Activated T-helper 17 cell treated with anti-CD3 and anti-CD28 coated beads, Interleukin-2, amount 50 U/mL, for 72 hours (primary cell): ENCODE measurements at regions not wholly inside any gene's neighbourhood (a gene's known extent, or its start where the extent isn't known, plus 50 kb on each side); places are given as distances from the start of the nearest gene placed in this dataset.
"Not testable (repeated sequence)": the region's sequence is repeated elsewhere in the genome, so short reads cannot be mapped to it uniquely, and the experiment has no call there.

ENCODE experiments used
- ATAC-seq: fragments of 150-1000 bp; cut with Tn5 transposase; replicated peaks from 2 replicates; pipeline ENCODE4 v1.10.0; 2021; ENCODE audit warnings: mild to moderate bottlenecking, moderate library complexity
- H3K27ac Mint-ChIP-seq: one replicate; pipeline ENCODE4 v1.8.0; 2022; ENCODE audit warnings: mixed read lengths
- H3K27me3 Mint-ChIP-seq: one replicate; pipeline ENCODE4 v1.8.0; 2022; ENCODE audit warnings: mixed read lengths
- H3K36me3 Mint-ChIP-seq: one replicate; pipeline ENCODE4 v1.8.0; 2022; ENCODE audit warnings: low read depth, mild to moderate bottlenecking, mixed read lengths
- H3K4me1 Mint-ChIP-seq: one replicate; pipeline ENCODE4 v1.8.0; 2022; ENCODE audit warnings: mixed read lengths
- H3K4me3 Mint-ChIP-seq: one replicate; pipeline ENCODE4 v1.8.0; 2022; ENCODE audit warnings: mild to moderate bottlenecking, mixed read lengths
- H3K9me3 Mint-ChIP-seq: one replicate; pipeline ENCODE4 v1.8.0; 2022; ENCODE audit warnings: mixed read lengths

GRCh38 chr12:87059231-87059630 is 803.0 kb upstream of the MGAT4C start:
- no peak overlapping the region for H3K4me3 Mint-ChIP-seq
- no peaks in the 10 kb centered on the region for H3K4me1 Mint-ChIP-seq
- H3K27me3 Mint-ChIP-seq: no peaks in the 10 kb centered on the region
- ATAC-seq: no peak
- H3K27ac Mint-ChIP-seq: no peak overlapping the region
- H3K9me3 Mint-ChIP-seq: peaks cover 4% of the 10 kb centered on the region
- H3K36me3 Mint-ChIP-seq: no peaks in the 10 kb centered on the region

GRCh38 chr12:87054226-87054625 is 798.0 kb upstream of the MGAT4C start:
- no peak overlapping the region for H3K27ac Mint-ChIP-seq
- no peak overlapping the region for H3K4me3 Mint-ChIP-seq
- no peaks in the 10 kb centered on the region for H3K36me3 Mint-ChIP-seq
- H3K4me1 Mint-ChIP-seq: no peaks in the 10 kb centered on the region
- no peak for ATAC-seq
- no peaks in the 10 kb centered on the region for H3K27me3 Mint-ChIP-seq
- peaks cover 7% of the 10 kb centered on the region for H3K9me3 Mint-ChIP-seq

- Mint-ChIP-seq H3K9me3 (peaks cover 7% of the 10 kb centered on the region), H3K4me3 (no peak overlapping the region), H3K4me1 (no peaks in the 10 kb centered on the region), H3K27me3 (no peaks in the 10 kb centered on the region), H3K36me3 (no peaks in the 10 kb centered on the region), H3K27ac (no peak overlapping the region)
- ATAC-seq: no peak
These were observed 795.4 kb upstream of the MGAT4C start for GRCh38 chr12:87051621-87052020.

GRCh38 chr12:87047691-87048090 is 791.5 kb upstream of the MGAT4C start:
- Mint-ChIP-seq H3K27me3 (no peaks in the 10 kb centered on the region), H3K4me1 (no peaks in the 10 kb centered on the region), H3K36me3 (no peaks in the 10 kb centered on the region), H3K4me3 (no peak overlapping the region), H3K9me3 (peaks cover 8% of the 10 kb centered on the region), H3K27ac (no peak overlapping the region)
- no peak for ATAC-seq

- Mint-ChIP-seq H3K36me3 (no peaks in the 10 kb centered on the region), H3K4me3 (no peak overlapping the region), H3K9me3 (peaks cover 8% of the 10 kb centered on the region), H3K27me3 (no peaks in the 10 kb centered on the region), H3K27ac (no peak overlapping the region), H3K4me1 (no peaks in the 10 kb centered on the region)
- ATAC-seq: no peak
These were observed 783.3 kb upstream of the MGAT4C start for GRCh38 chr12:87039536-87039935.

- Mint-ChIP-seq H3K36me3 (no peaks in the 10 kb centered on the region), H3K9me3 (peaks cover 12% of the 10 kb centered on the region), H3K4me3 (no peak overlapping the region), H3K4me1 (no peaks in the 10 kb centered on the region), H3K27me3 (no peaks in the 10 kb centered on the region), H3K27ac (no peak overlapping the region)
- no peak for ATAC-seq
These were observed 781.9 kb upstream of the MGAT4C start for GRCh38 chr12:87038098-87038497.

GRCh38 chr12:87025976-87026375 is 769.8 kb upstream of the MGAT4C start:
- Mint-ChIP-seq H3K9me3 (peaks cover 18% of the 10 kb centered on the region), H3K27ac (no peak overlapping the region), H3K4me1 (no peaks in the 10 kb centered on the region)

GRCh38 chr12:87021400-87021799 is 765.2 kb upstream of the MGAT4C start:
- Mint-ChIP-seq H3K9me3 (peaks cover 25% of the 10 kb centered on the region), H3K4me3 (no peak overlapping the region), H3K36me3 (no peaks in the 10 kb centered on the region), H3K27ac (no peak overlapping the region), H3K27me3 (no peaks in the 10 kb centered on the region), H3K4me1 (no peaks in the 10 kb centered on the region)
- no peak for ATAC-seq

More at GRCh38 chr12:87025976-87026375, 769.8 kb upstream of the MGAT4C start:
- H3K36me3 Mint-ChIP-seq: no peaks in the 10 kb centered on the region
- no peaks in the 10 kb centered on the region for H3K27me3 Mint-ChIP-seq
- H3K4me3 Mint-ChIP-seq: no peak overlapping the region
- ATAC-seq: no peak

GRCh38 chr12:87020071-87020470 is 763.9 kb upstream of the MGAT4C start:
- Mint-ChIP-seq H3K4me3 (no peak overlapping the region), H3K9me3 (peaks cover 24% of the 10 kb centered on the region), H3K27me3 (no peaks in the 10 kb centered on the region), H3K4me1 (no peaks in the 10 kb centered on the region), H3K36me3 (no peaks in the 10 kb centered on the region), H3K27ac (no peak overlapping the region)
- ATAC-seq: no peak

- Mint-ChIP-seq H3K27ac (no peak overlapping the region), H3K36me3 (no peaks in the 10 kb centered on the region), H3K4me1 (no peaks in the 10 kb centered on the region), H3K4me3 (no peak overlapping the region), H3K9me3 (peaks cover 13% of the 10 kb centered on the region), H3K27me3 (no peaks in the 10 kb centered on the region)
- ATAC-seq: no peak
These were observed 759.2 kb upstream of the MGAT4C start for GRCh38 chr12:87015352-87015751.

GRCh38 chr12:87008785-87009384 is 752.7 kb upstream of the MGAT4C start:
- Mint-ChIP-seq H3K4me1 (no peaks in the 10 kb centered on the region), H3K9me3 (peaks cover 3% of the 10 kb centered on the region), H3K36me3 (no peaks in the 10 kb centered on the region), H3K4me3 (no peak overlapping the region), H3K27me3 (no peaks in the 10 kb centered on the region), H3K27ac (no peak overlapping the region)
- ATAC-seq: no peak

- H3K4me1 Mint-ChIP-seq: no peaks in the 10 kb centered on the region
- ATAC-seq: no peak
- peaks cover 22% of the 10 kb centered on the region for H3K9me3 Mint-ChIP-seq
- H3K27ac Mint-ChIP-seq: no peak overlapping the region
- no peaks in the 10 kb centered on the region for H3K27me3 Mint-ChIP-seq
- no peak overlapping the region for H3K4me3 Mint-ChIP-seq
- no peaks in the 10 kb centered on the region for H3K36me3 Mint-ChIP-seq
These were observed 744.9 kb upstream of the MGAT4C start for GRCh38 chr12:87001102-87001501.

- Mint-ChIP-seq H3K27me3 (no peaks in the 10 kb centered on the region), H3K4me1 (no peaks in the 10 kb centered on the region), H3K27ac (no peak overlapping the region), H3K36me3 (no peaks in the 10 kb centered on the region), H3K9me3 (peaks cover 6% of the 10 kb centered on the region), H3K4me3 (no peak overlapping the region)
- no peak for ATAC-seq
These were observed 729.1 kb upstream of the MGAT4C start for GRCh38 chr12:86985298-86985697.

GRCh38 chr12:86970595-86970994 is 714.4 kb upstream of the MGAT4C start:
- H3K4me1 Mint-ChIP-seq, H3K4me3 Mint-ChIP-seq, ATAC-seq, H3K27me3 Mint-ChIP-seq, H3K36me3 Mint-ChIP-seq, H3K9me3 Mint-ChIP-seq, H3K27ac Mint-ChIP-seq: not testable (repeated sequence)

- Mint-ChIP-seq H3K4me1 (no peaks in the 10 kb centered on the region), H3K9me3 (peaks cover 18% of the 10 kb centered on the region), H3K4me3 (no peak overlapping the region), H3K27ac (no peak overlapping the region), H3K27me3 (no peaks in the 10 kb centered on the region), H3K36me3 (no peaks in the 10 kb centered on the region)
- no peak for ATAC-seq
These were observed 703.7 kb upstream of the MGAT4C start for GRCh38 chr12:86959766-86960458.
